ENCODE measurements at regions not wholly inside any gene's neighbourhood (a gene's known extent, or its start where the extent isn't known, plus 50 kb on each side); places are given as distances from the start of the nearest gene placed in this dataset.

- no peak for TF ChIP-seq CTCF (conservative IDR thresholded peaks at IDR 0.05; ENCODE audit: low read depth)
- H3K27ac ChIP-seq: no peak overlapping the region
- CTCF ChIA-PET: no interaction called here
- no peak for DNase-seq (ENCODE audit: low spot score)
- POLR2A ChIA-PET (ENCODE audit: low non-redundant PET): no interaction called here
Measured at GRCh38 chrX:34716302-34716701, 59.2 kb upstream of the TMEM47 start.

GRCh38 chrX:34734383-34734782 is 77.3 kb upstream of the TMEM47 start:
- TF ChIP-seq CTCF (conservative IDR thresholded peaks at IDR 0.05; ENCODE audit: low read depth): no peak
- POLR2A ChIA-PET (ENCODE audit: low non-redundant PET): no interaction called here
- no peak for DNase-seq (ENCODE audit: low spot score)
- H3K27ac ChIP-seq: no peak overlapping the region
- CTCF ChIA-PET: no interaction called here

GRCh38 chrX:34744521-34744920 is 87.4 kb upstream of the TMEM47 start:
- ChIA-PET CTCF (no interaction called here), POLR2A (ENCODE audit: low non-redundant PET) (no interaction called here)
- no peak for TF ChIP-seq CTCF (conservative IDR thresholded peaks at IDR 0.05; ENCODE audit: low read depth)
- H3K27ac ChIP-seq: no peak overlapping the region
- DNase-seq (ENCODE audit: low spot score): no peak

GRCh38 chrX:34749896-34750295 is 92.8 kb upstream of the TMEM47 start:
- ChIA-PET CTCF (no interaction called here), POLR2A (ENCODE audit: low non-redundant PET) (no interaction called here)
- no peak for DNase-seq (ENCODE audit: low spot score)
- H3K27ac ChIP-seq: no peak overlapping the region
- TF ChIP-seq CTCF (conservative IDR thresholded peaks at IDR 0.05; ENCODE audit: low read depth): no peak

- ChIA-PET POLR2A (ENCODE audit: low non-redundant PET) (no interaction called here), CTCF (no interaction called here)
- DNase-seq (ENCODE audit: low spot score): no peak
- no peak overlapping the region for H3K27ac ChIP-seq
- no peak for TF ChIP-seq CTCF (conservative IDR thresholded peaks at IDR 0.05; ENCODE audit: low read depth)
Measured at GRCh38 chrX:34764852-34765361, 107.8 kb upstream of the TMEM47 start.

- DNase-seq (ENCODE audit: low spot score): no peak
- no peak for TF ChIP-seq CTCF (conservative IDR thresholded peaks at IDR 0.05; ENCODE audit: low read depth)
- ChIA-PET POLR2A (ENCODE audit: low non-redundant PET) (no interaction called here), CTCF (no interaction called here)
- H3K27ac ChIP-seq: no peak overlapping the region
Measured at GRCh38 chrX:34768290-34768689, 111.2 kb upstream of the TMEM47 start.

- CTCF ChIA-PET: no interaction called here
- no peak overlapping the region for H3K27ac ChIP-seq
- TF ChIP-seq CTCF (conservative IDR thresholded peaks at IDR 0.05; ENCODE audit: low read depth): no peak
- no peak for DNase-seq (ENCODE audit: low spot score)
- POLR2A ChIA-PET (ENCODE audit: low non-redundant PET): no interaction called here
Measured at GRCh38 chrX:34770511-34770910, 113.4 kb upstream of the TMEM47 start.
